8988T (cell line): ENCODE measurements at regions not wholly inside any gene's neighbourhood (a gene's known extent, or its start where the extent isn't known, plus 50 kb on each side); places are given as distances from the start of the nearest gene placed in this dataset.

Experiments
- DNase-seq: peaks from one replicate; pipeline ENCODE4 v3.0.0; 2011

- no peak for DNase-seq
Measured at GRCh38 chr18:38007026-38007425, 441.4 kb upstream of the CELF4 start.

- no peak for DNase-seq
Measured at GRCh38 chr18:38006541-38006940, 440.9 kb upstream of the CELF4 start.

GRCh38 chr18:37997695-37998094 is 432.1 kb upstream of the CELF4 start:
- no peak for DNase-seq

- DNase-seq = no peak
Measured at GRCh38 chr18:37987901-37988300, 422.3 kb upstream of the CELF4 start.

GRCh38 chr18:37986665-37987064 is 421.1 kb upstream of the CELF4 start:
- DNase-seq = no peak

- DNase-seq = no peak
Measured at GRCh38 chr18:37985126-37985525, 419.5 kb upstream of the CELF4 start.

- DNase-seq = no peak
Measured at GRCh38 chr18:37980556-37980955, 415.0 kb upstream of the CELF4 start.

GRCh38 chr18:37975446-37975845 is 409.8 kb upstream of the CELF4 start:
- DNase-seq = no peak

- DNase-seq = no peak
Measured at GRCh38 chr18:37967261-37967660, 401.7 kb upstream of the CELF4 start.

GRCh38 chr18:37965572-37965970 is 400.0 kb upstream of the CELF4 start:
- no peak for DNase-seq

- no peak for DNase-seq
Measured at GRCh38 chr18:37964885-37965571, 399.4 kb upstream of the CELF4 start.

- no peak for DNase-seq
Measured at GRCh38 chr18:37963837-37964236, 398.2 kb upstream of the CELF4 start.

GRCh38 chr18:37962316-37962966 is 396.8 kb upstream of the CELF4 start:
- no peak for DNase-seq

- DNase-seq = no peak
Measured at GRCh38 chr18:37958499-37958898, 392.9 kb upstream of the CELF4 start.

GRCh38 chr18:37956902-37957301 is 391.3 kb upstream of the CELF4 start:
- DNase-seq = no peak

- no peak for DNase-seq
Measured at GRCh38 chr18:37956020-37956419, 390.4 kb upstream of the CELF4 start.

GRCh38 chr18:37955201-37955600 is 389.6 kb upstream of the CELF4 start:
- DNase-seq = no peak

- DNase-seq = no peak
Measured at GRCh38 chr18:37953876-37954275, 388.3 kb upstream of the CELF4 start.

- no peak for DNase-seq
Measured at GRCh38 chr18:37948471-37948870, 382.9 kb upstream of the CELF4 start.

- no peak for DNase-seq
Measured at GRCh38 chr18:37946324-37946723, 380.7 kb upstream of the CELF4 start.

- DNase-seq = no peak
Measured at GRCh38 chr18:37944700-37945270, 379.2 kb upstream of the CELF4 start.

- DNase-seq = no peak
Measured at GRCh38 chr18:37937287-37937686, 371.7 kb upstream of the CELF4 start.

GRCh38 chr18:37935086-37935485 is 369.5 kb upstream of the CELF4 start:
- DNase-seq = no peak

GRCh38 chr18:37930640-37931039 is 365.0 kb upstream of the CELF4 start:
- DNase-seq = no peak

GRCh38 chr18:37922162-37922561 is 356.6 kb upstream of the CELF4 start:
- no peak for DNase-seq
